ENCODE measurements at regions not wholly inside any gene's neighbourhood (a gene's known extent, or its start where the extent isn't known, plus 50 kb on each side); places are given as distances from the start of the nearest gene placed in this dataset.

GRCh38 chr2:94602466-94602865 lies 268.8 kb upstream of the TEKT4 start:
- Histone ChIP-seq H3K23ac (ENCODE audit: insufficient read length, low read depth, low read length) (no peak overlapping the region), H2BK120ac (ENCODE audit: low read depth, low read length, poor library complexity, severe bottlenecking) (no peak overlapping the region), H3K27ac (ENCODE audit: insufficient read length, low read depth, low read length) (no peak overlapping the region), H4K8ac (replicated peaks; ENCODE audit: insufficient read length, low read depth, low read length) (no peak overlapping the region), H3T11ph (ENCODE audit: low read length) (no peak overlapping the region), H4K91ac (ENCODE audit: insufficient read length, low read depth, low read length) (no peak overlapping the region), H3K23me2 (ENCODE audit: insufficient read length, low read depth, low read length, poor library complexity, severe bottlenecking) (no peaks in the 10 kb centered on the region), H2BK20ac (ENCODE audit: low read depth, low read length, poor library complexity, severe bottlenecking) (no peak overlapping the region), H2BK15ac (ENCODE audit: low read depth, low read length) (no peak overlapping the region), H3K79me2 (ENCODE audit: insufficient read depth, low read length) (no peaks in the 10 kb centered on the region), H3K4me2 (ENCODE audit: insufficient read depth, insufficient read length, low read length) (no peak overlapping the region), H2BK5ac (ENCODE audit: insufficient read length, low read length) (no peak overlapping the region), H3K9ac (ENCODE audit: extremely low read depth, insufficient read length, low read length) (no peak overlapping the region), H3K79me1 (ENCODE audit: insufficient read depth, low read depth, low read length, poor library complexity, severe bottlenecking) (no peaks in the 10 kb centered on the region), H3K4me1 (ENCODE audit: insufficient read depth, low read length) (no peaks in the 10 kb centered on the region), H3K27me3 (ENCODE audit: insufficient read depth, low read length) (no peaks in the 10 kb centered on the region), H3K56ac (ENCODE audit: insufficient read length, low read depth, low read length) (no peak overlapping the region), H3K18ac (ENCODE audit: insufficient read length, low read depth, low read length) (no peak overlapping the region), H3K14ac (ENCODE audit: insufficient read depth, low read length) (no peak overlapping the region), H2AFZ (ENCODE audit: low read length) (no peak overlapping the region), H2AK5ac (ENCODE audit: insufficient read length, low read length) (no peak overlapping the region), H2BK12ac (ENCODE audit: insufficient read length, low read depth, low read length) (no peak overlapping the region), H3K4ac (ENCODE audit: low read depth, low read length) (no peak overlapping the region), H4K20me1 (ENCODE audit: control insufficient read depth, insufficient read depth, insufficient read length) (no peaks in the 10 kb centered on the region), H4K5ac (ENCODE audit: insufficient read length, low read depth, low read length) (no peak overlapping the region), H3K9me3 (ENCODE audit: control insufficient read depth, low read depth, low read length) (peaks cover 41% of the 10 kb centered on the region)
- DNase-seq = no peak
- Mint-ChIP-seq H3K36me3 (ENCODE audit: insufficient read depth in 1 of 3, low read depth in 3 of 3) (peaks cover 28 to 37% (median 33%) of the 10 kb centered on the region in 3 experiments), H3K9me3 (peaks cover 84 to 93% of the 10 kb centered on the region in 2 experiments), H3K4me1 (no peaks in the 10 kb centered on the region), H3K27ac (no peak overlapping the region), H3K4me3 (no peak overlapping the region), H3K27me3 (ENCODE audit: low read depth) (peaks cover 2% of the 10 kb centered on the region)
- TF ChIP-seq CTCF (conservative IDR thresholded peaks at IDR 0.05) = no peak
- no CpG with 5 or more reads among the region's 7 CpGs for WGBS (ENCODE audit: extremely low coverage, insufficient read length, low lambda C conversion rate)
